ENCODE measurements at regions not wholly inside any gene's neighbourhood (a gene's known extent, or its start where the extent isn't known, plus 50 kb on each side); places are given as distances from the start of the nearest gene placed in this dataset.

DNA sequence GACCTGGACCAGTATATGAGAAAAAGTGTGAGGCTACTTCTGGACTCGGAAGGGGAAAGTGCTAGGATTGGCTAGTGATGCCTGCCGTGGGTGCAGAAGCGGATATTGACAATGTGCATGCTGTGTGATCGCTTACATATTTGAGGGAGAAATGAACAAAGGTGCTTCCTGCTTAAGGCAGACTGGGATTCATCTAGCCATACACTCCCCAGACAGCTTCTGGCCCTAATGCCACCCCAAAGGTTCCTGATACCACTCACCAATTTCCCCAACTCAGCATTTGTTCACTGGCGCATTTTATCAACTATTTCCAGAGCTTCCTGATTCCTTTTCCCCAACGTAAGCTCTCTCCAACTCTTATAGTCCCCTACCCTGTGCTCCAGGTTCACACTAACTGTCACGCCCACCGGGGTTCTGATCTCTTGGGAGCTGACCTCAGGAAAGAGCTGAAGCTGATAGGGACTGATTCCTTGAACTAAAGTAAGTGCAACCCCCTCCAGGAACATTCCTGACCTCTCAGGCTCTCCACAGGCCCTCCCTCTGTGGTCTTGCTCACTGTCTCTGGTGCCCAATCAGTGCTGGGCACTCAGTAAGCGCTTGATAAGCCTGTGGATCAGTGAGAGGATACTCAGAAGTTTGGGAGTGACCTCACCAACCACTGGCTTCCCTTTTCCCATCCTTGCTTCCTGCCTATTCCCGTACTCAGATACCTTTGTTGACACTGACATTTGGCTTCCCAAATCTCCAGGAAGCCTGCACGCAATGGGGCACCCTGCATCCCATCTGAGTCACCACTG is 73.3 kb downstream of the MRPL14 start:
- Histone ChIP-seq H2BK12ac (ENCODE audit: low read length) (no peak overlapping the region), H3K27me3 (ENCODE audit: insufficient read depth, low read length) (no peaks in the 10 kb centered on the region), H3K79me1 (ENCODE audit: low read length) (peaks cover 14% of the 10 kb centered on the region), H3K4ac (ENCODE audit: low read depth, low read length) (no peak overlapping the region), H3K4me1 (ENCODE audit: control insufficient read depth in 1 of 2, insufficient read depth in 2 of 2, low read length in 2 of 2) (peaks cover 31 to 51% of the 10 kb centered on the region in 2 experiments), H3K36me3 (ENCODE audit: control insufficient read depth in 1 of 2, insufficient read depth in 2 of 2, low read length in 2 of 2) (no peaks in the 10 kb centered on the region), H3K27ac (ENCODE audit: low read depth, low read length) (no peak overlapping the region), H4K91ac (ENCODE audit: low read depth, low read length) (no peak overlapping the region), H4K8ac (ENCODE audit: low read depth, low read length) (no peak overlapping the region), H3K18ac (ENCODE audit: low read length) (no peak overlapping the region), H3K9ac (ENCODE audit: low read length) (no peak overlapping the region), H2AFZ (ENCODE audit: insufficient read depth, low read length, poor library complexity) (no peak overlapping the region), H3K4me2 (ENCODE audit: low read length) (no peak overlapping the region), H3K79me2 (ENCODE audit: control insufficient read depth, insufficient read depth, low read length, poor library complexity) (no peaks in the 10 kb centered on the region), H3K23ac (ENCODE audit: low read length) (no peak overlapping the region), H3K14ac (ENCODE audit: low read length) (no peak overlapping the region), H2BK120ac (ENCODE audit: insufficient read depth, low read length, poor library complexity) (no peak overlapping the region), H4K12ac (ENCODE audit: low read depth, low read length) (no peak overlapping the region), H3K9me3 (ENCODE audit: insufficient read depth, low read depth, low read length) (no peaks in the 10 kb centered on the region), H2AK5ac (ENCODE audit: low read length) (peak overlapping the region; percentile 37), H2BK5ac (ENCODE audit: low read depth, low read length, poor library complexity) (no peak overlapping the region), H3K4me3 (ENCODE audit: low read depth, low read length) (no peak overlapping the region)
- WGBS (ENCODE audit: extremely low coverage, insufficient coverage, insufficient read length): no CpG with 5 or more reads among the region's 11 CpGs
- no peak for DNase-seq

DNA sequence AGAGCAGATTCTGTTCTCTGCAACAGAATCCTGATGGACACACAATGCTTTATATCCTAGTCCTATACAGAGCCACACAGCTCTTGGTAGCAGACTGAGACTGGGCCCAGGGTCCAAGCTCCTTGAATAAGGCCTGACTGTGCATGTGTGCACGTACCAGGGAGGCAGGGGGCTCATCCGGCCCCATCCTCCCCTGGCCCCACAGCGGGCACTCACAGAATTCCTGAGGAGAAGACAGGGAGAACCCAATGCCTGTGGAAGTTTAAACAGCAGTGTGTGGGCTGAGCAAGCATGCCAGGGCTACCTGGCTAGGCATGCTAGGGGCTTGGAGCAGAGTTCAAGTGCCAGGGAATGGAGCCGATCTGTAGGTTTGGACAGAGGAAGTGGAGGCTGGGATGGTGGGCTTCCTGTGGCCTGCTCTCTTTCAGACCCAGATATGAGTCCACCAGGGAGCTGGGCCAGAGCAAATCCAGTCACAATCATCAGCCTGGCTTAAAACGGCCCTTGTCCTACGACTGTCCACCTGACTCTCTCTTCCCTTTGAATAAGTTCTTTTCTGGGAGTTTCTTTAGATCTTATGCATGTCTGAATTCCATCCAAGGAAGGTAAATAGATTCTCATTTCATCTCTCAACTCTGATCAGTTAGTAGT is 74.0 kb downstream of the MRPL14 start:
- Histone ChIP-seq H2AFZ (ENCODE audit: insufficient read depth, low read length, poor library complexity) (no peak overlapping the region), H3K4me1 (ENCODE audit: control insufficient read depth in 1 of 2, insufficient read depth in 2 of 2, low read length in 2 of 2) (peaks cover 26 to 45% of the 10 kb centered on the region in 2 experiments), H3K9ac (ENCODE audit: low read length) (no peak overlapping the region), H2BK120ac (ENCODE audit: insufficient read depth, low read length, poor library complexity) (no peak overlapping the region), H3K36me3 (ENCODE audit: control insufficient read depth in 1 of 2, insufficient read depth in 2 of 2, low read length in 2 of 2) (no peaks in the 10 kb centered on the region), H3K27ac (ENCODE audit: low read depth, low read length) (no peak overlapping the region), H3K14ac (ENCODE audit: low read length) (no peak overlapping the region), H3K79me2 (ENCODE audit: control insufficient read depth, insufficient read depth, low read length, poor library complexity) (no peaks in the 10 kb centered on the region), H2BK5ac (ENCODE audit: low read depth, low read length, poor library complexity) (no peak overlapping the region), H3K27me3 (ENCODE audit: insufficient read depth, low read length) (no peaks in the 10 kb centered on the region), H2AK5ac (ENCODE audit: low read length) (no peak overlapping the region), H3K18ac (ENCODE audit: low read length) (no peak overlapping the region), H3K79me1 (ENCODE audit: low read length) (peaks cover 10% of the 10 kb centered on the region), H4K91ac (ENCODE audit: low read depth, low read length) (no peak overlapping the region), H4K12ac (ENCODE audit: low read depth, low read length) (no peak overlapping the region), H3K9me3 (ENCODE audit: insufficient read depth, low read depth, low read length) (no peaks in the 10 kb centered on the region), H3K4me3 (ENCODE audit: low read depth, low read length) (no peak overlapping the region), H3K23ac (ENCODE audit: low read length) (no peak overlapping the region), H4K8ac (ENCODE audit: low read depth, low read length) (no peak overlapping the region), H3K4me2 (ENCODE audit: low read length) (no peak overlapping the region), H2BK12ac (ENCODE audit: low read length) (no peak overlapping the region), H3K4ac (ENCODE audit: low read depth, low read length) (no peak overlapping the region)
- WGBS (ENCODE audit: extremely low coverage, insufficient coverage, insufficient read length): no CpG with 5 or more reads among the region's 6 CpGs
- DNase-seq: no peak

DNA sequence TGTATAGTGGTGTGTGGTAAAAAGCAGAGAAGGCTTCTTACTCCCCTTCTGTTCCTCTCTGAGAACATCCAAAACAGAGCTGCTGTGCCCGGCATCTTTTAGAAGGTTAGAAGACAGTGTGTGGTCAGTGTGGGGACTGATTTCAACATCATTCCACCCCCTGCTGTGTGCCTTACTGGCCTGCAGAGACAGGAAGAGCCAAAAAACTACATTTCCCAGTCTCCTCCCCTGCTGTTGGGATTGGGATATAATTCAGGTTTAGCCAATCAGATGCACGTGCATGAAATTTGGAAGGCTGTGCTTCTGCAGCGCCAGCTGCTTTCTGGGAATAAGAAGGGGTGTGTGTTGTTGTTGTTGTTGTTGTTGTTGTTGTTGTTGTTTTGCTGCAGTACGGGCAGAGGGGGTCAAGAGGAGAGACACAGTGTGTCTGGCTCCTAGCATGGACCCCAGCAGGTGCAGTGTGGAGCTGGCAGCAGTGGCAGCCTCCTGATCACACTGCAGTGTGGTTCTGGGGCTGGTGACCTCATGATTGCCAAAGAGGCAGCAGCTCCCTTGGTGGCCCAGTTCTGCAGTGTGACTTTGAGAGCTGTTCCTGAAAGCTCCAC is 74.7 kb downstream of the MRPL14 start:
- no peak overlapping the region for H3K4ac ChIP-seq (ENCODE audit: low read depth, low read length)
- H3K4me2 ChIP-seq (ENCODE audit: low read length): no peak overlapping the region
- no peak overlapping the region for H2AFZ ChIP-seq (ENCODE audit: insufficient read depth, low read length, poor library complexity)
- H2AK5ac ChIP-seq (ENCODE audit: low read length): no peak overlapping the region
- no peak overlapping the region for H2BK120ac ChIP-seq (ENCODE audit: insufficient read depth, low read length, poor library complexity)
- H3K36me3 ChIP-seq (ENCODE audit: control insufficient read depth in 1 of 2, insufficient read depth in 2 of 2, low read length in 2 of 2): no peaks in the 10 kb centered on the region
- H3K4me1 ChIP-seq (ENCODE audit: control insufficient read depth in 1 of 2, insufficient read depth in 2 of 2, low read length in 2 of 2): peaks cover 19 to 38% of the 10 kb centered on the region in 2 experiments
- no peak overlapping the region for H3K9ac ChIP-seq (ENCODE audit: low read length)
- no peak overlapping the region for H2BK5ac ChIP-seq (ENCODE audit: low read depth, low read length, poor library complexity)
- no peaks in the 10 kb centered on the region for H3K79me2 ChIP-seq (ENCODE audit: control insufficient read depth, insufficient read depth, low read length, poor library complexity)
- H3K14ac ChIP-seq (ENCODE audit: low read length): no peak overlapping the region
- WGBS (ENCODE audit: extremely low coverage, insufficient coverage, insufficient read length): no CpG with 5 or more reads among the region's 4 CpGs
- no peak overlapping the region for H3K18ac ChIP-seq (ENCODE audit: low read length)
- H4K12ac ChIP-seq (ENCODE audit: low read depth, low read length): no peak overlapping the region
- no peak overlapping the region for H3K23ac ChIP-seq (ENCODE audit: low read length)
- no peak overlapping the region for H2BK12ac ChIP-seq (ENCODE audit: low read length)
- DNase-seq: peak in 1 of 2 donors; percentile 14
- H4K8ac ChIP-seq (ENCODE audit: low read depth, low read length): no peak overlapping the region
- H3K27ac ChIP-seq (ENCODE audit: low read depth, low read length): no peak overlapping the region
- H4K91ac ChIP-seq (ENCODE audit: low read depth, low read length): no peak overlapping the region
- no peaks in the 10 kb centered on the region for H3K9me3 ChIP-seq (ENCODE audit: insufficient read depth, low read depth, low read length)
- no peak overlapping the region for H3K4me3 ChIP-seq (ENCODE audit: low read depth, low read length)
- H3K27me3 ChIP-seq (ENCODE audit: insufficient read depth, low read length): no peaks in the 10 kb centered on the region
- peaks cover 6% of the 10 kb centered on the region for H3K79me1 ChIP-seq (ENCODE audit: low read length)

DNA sequence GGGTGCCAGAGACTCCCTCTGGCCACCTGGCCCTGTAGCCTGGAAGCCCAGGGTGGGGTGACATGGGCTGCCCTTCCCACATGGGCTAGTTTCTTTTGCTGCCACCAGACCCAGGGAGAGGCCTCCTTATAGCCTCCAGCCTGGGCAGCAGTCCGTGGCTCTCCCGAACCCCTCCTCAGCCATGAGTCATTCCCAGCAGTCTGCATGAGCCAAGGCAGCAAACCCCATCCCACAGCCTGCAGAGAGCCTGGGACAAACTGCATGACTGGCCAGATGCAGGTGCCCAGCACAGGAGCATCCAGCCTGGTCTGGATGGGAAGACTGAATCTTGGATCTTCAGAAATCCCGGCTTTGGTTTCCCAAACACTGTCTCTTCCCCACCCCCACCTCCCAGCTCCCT is 75.7 kb downstream of the MRPL14 start:
- no peaks in the 10 kb centered on the region for H3K36me3 ChIP-seq (ENCODE audit: control insufficient read depth in 1 of 2, insufficient read depth in 2 of 2, low read length in 2 of 2)
- no peak overlapping the region for H4K91ac ChIP-seq (ENCODE audit: low read depth, low read length)
- H3K14ac ChIP-seq (ENCODE audit: low read length): no peak overlapping the region

More for the DNA sequence above, 75.7 kb downstream of the MRPL14 start:
- Histone ChIP-seq H3K4ac (ENCODE audit: low read depth, low read length) (no peak overlapping the region), H4K12ac (ENCODE audit: low read depth, low read length) (no peak overlapping the region), H2AK5ac (ENCODE audit: low read length) (no peak overlapping the region), H3K4me2 (ENCODE audit: low read length) (no peak overlapping the region), H3K18ac (ENCODE audit: low read length) (no peak overlapping the region), H2AFZ (ENCODE audit: insufficient read depth, low read length, poor library complexity) (no peak overlapping the region), H2BK12ac (ENCODE audit: low read length) (no peak overlapping the region), H3K27ac (ENCODE audit: low read depth, low read length) (no peak overlapping the region), H3K79me1 (ENCODE audit: low read length) (peaks cover 2% of the 10 kb centered on the region), H3K4me1 (ENCODE audit: control insufficient read depth in 1 of 2, insufficient read depth in 2 of 2, low read length in 2 of 2) (peaks cover 17 to 31% of the 10 kb centered on the region in 2 experiments), H3K4me3 (ENCODE audit: low read depth, low read length) (no peak overlapping the region), H3K27me3 (ENCODE audit: insufficient read depth, low read length) (no peaks in the 10 kb centered on the region), H3K9me3 (ENCODE audit: insufficient read depth, low read depth, low read length) (no peaks in the 10 kb centered on the region), H3K9ac (ENCODE audit: low read length) (no peak overlapping the region), H2BK5ac (ENCODE audit: low read depth, low read length, poor library complexity) (no peak overlapping the region), H3K79me2 (ENCODE audit: control insufficient read depth, insufficient read depth, low read length, poor library complexity) (no peaks in the 10 kb centered on the region), H2BK120ac (ENCODE audit: insufficient read depth, low read length, poor library complexity) (no peak overlapping the region), H3K23ac (ENCODE audit: low read length) (no peak overlapping the region), H4K8ac (ENCODE audit: low read depth, low read length) (no peak overlapping the region)
- no peak for DNase-seq
- WGBS (ENCODE audit: extremely low coverage, insufficient coverage, insufficient read length): no CpG with 5 or more reads among the region's 3 CpGs

Measured in trophoblast cell (in vitro differentiated cells and primary cell).